ENCODE measurements at regions not wholly inside any gene's neighbourhood (a gene's known extent, or its start where the extent isn't known, plus 50 kb on each side); places are given as distances from the start of the nearest gene placed in this dataset.

DNA sequence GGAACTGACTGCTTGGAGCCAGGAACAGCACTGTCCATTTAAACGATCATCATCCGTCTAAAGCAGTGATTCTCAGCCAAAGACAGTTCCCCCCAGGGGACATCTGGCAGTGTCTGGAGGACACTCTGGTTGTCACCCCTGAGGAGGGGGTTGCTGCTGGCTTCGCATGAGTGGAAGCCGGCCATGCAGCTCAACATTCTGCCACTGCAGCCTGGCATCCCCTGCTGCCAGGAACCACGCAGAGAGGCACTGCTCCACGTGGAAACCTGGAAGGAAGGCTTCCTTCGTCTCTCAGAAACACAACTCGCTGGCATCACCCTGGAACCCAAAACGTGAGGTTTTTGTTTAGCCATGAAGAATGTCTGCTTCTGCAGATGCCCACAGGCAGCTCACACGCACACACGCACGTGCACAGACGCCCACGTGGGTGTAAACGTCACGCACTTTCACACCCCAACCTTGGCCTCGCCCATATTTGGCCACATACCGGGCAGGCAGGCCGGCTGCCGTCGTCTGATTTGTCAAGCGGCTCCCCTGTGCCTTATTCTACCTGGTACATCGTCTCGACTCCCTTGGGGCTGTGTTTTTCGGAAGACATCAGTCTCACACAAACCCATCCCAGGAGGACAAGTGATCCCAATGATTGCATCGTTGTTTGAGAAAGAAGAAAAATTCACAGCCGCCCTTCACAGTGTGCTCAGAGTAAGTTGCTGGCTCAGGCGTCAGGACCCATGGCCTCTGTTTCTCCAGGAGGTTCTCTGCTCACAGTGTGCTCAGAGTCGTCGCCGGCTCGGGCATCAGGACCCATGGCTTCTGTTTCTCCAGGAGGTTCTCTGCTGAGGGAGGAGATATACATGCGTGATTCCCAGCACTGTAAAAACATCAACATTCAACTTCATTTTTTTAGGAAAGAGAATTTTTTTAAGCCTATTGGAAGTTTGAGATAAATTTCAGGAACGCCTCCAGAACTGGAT is 127.2 kb upstream of the PPP2R2D start:
- DNase-seq (ENCODE audit: low read depth in 2 of 2), result no peak

DNA sequence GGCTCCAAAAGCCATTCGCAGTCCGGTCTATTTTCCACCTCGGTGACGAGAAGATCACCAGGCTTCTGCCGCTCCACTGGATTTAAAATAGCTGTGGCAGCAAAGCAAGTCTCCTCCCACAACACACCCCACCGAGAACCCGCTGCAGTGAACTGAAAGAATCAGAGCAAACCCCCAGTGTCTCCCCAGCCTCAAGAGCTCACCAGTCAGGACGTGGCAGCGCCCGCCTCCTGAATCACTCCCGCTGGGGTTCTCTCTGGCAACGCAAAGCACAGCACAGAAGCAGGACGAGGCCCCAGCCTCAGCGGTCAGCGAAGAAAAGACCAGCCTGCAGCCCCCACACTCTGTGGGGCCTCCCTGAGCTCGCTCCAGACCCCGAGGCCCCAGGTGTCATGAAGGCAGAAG is 126.1 kb upstream of the PPP2R2D start:
- no peak for DNase-seq (ENCODE audit: low read depth in 2 of 2)

DNA sequence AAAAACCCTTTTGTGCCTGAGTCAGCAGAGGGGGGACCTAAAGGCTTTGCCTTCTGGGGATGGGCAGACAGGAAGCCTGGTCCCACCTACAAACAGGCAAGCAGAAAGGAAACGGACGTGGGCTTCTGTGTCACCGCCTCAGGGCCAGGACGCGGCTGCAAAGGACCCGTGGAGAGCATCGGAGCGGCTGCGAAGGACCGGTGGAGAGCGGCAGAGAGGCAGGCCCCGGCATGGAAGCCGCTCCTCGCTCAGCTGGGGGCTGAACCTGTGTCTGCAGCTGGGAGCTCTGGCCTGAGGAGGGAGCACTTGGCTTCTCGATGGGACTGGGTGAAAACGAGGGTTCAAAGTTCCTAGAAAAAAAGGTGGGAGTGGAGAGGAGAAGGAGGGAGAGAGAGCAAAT is 125.4 kb upstream of the PPP2R2D start:
- no peak for DNase-seq (ENCODE audit: low read depth in 2 of 2)

DNA sequence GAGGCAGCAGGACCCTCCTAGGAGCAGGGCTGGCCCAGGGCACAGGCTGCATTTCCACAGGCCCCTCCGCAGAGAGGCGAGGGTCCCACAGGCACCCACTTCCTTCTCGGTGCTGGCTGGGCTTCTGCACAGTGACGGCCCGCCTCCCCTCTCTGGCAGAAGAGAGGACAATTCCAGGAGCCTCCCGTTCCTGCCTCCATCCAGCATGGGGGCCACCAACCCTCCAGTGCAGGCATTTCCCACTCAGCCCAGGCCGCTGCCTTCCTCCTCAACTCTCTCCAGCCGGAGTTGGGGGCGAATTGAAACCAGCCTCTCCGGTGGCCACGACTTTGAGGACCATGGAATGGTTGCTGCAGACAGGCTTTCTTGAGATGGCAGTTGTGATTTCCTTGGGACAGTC is 125.0 kb upstream of the PPP2R2D start:
- DNase-seq (ENCODE audit: low read depth in 2 of 2), result no peak

DNA sequence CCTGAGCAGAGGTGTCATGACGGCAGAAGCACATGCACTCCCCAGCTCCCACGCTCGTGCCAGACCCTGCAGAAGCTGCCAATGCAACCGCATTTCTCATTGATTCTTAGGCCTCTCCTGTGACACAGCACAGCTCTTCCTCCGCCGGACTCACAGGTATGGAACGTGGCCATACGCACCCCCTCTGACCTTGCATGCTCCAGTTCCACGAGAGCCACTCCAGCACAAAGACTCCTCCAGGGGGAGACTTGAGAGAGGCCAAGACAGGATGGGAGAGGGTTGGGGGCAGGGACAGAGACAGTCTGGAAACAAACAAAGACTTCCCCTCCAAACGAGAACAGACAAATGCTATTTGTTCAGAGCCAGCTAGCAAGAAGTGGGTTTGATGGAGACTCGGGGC is 124.3 kb upstream of the PPP2R2D start:
- no peak for DNase-seq (ENCODE audit: low read depth in 2 of 2)

DNA sequence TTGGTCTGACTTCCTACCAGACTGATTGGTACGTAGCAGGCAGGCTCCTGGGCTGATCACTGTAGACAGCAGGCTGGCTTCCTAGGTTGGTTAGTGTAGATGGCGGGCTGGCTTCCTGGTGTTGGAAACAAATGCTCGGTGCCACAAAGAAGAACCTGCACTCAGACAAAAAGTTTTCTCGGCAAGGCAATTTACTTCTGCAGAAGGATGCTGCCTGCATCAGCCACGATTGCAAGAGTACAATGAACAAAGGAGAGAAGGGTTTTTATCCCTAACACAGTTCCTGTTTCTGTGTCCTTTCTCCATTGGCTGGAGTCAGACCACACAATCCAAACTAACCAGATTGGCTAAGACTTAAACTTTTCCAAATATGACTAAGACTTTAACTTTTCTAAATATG is 123.6 kb upstream of the PPP2R2D start:
- DNase-seq (ENCODE audit: low read depth in 2 of 2), result no peak

DNA sequence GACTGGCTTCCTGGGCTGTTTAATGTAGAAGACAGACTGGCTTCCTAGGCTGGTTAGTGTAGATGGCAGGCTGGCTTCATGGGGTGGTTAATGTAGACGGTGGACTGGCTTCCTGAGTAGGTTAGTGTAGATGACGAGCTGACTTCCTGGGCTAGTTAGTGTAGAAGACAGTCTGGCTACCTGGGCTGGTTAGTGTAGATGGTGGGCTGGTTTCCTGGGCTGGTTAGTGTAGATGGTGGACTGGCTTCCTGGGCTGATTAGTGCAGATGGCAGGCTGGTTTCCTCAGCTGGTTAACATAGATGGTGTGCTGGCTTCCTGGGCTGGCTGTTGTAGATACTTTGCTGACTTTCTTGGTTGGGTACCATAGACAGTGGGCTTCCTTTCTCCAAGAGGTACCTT is 122.9 kb upstream of the PPP2R2D start:
- no peak for DNase-seq (ENCODE audit: low read depth in 2 of 2)

DNA sequence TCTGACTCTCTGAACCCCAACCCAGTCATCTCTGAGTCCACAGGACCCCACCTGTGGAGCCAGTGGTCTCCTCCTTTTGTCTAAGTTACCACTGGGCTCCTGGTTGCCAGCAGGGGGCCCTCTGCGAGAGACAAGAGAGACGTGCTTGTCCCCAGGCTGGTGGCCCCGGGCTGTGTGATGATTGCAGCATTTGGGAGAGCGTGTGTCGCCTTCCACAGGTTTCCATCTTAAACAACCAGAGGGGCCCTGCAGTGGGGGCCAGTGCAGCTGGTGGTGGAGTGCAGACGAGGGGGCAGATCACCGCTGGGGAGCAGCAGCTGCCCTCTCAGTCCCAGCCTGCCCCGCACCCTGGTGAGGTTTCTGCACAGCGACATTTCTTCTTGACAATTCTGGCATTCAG is 122.4 kb upstream of the PPP2R2D start:
- DNase-seq (ENCODE audit: low read depth in 2 of 2), result no peak

DNA sequence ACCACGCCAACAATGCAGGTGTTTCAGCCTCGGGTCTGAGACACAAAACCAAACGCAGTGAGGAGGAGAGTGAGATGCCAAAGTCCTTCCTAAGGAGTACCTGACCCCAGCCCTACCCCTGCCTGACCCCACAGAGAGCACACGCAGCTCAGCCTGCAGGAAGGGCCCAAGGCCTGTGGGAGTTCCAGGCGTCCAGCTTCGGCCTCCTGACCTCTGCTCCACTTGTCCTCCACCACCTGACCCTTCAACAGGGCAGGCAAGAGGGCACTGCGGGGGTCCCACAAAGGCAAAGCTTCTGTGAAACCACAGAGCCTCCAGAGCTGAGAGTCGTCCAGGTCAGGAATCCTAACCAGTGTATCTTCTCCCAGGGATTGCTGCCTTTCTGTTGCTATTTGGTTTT is 122.0 kb upstream of the PPP2R2D start:
- no peak for DNase-seq (ENCODE audit: low read depth in 2 of 2)

DNA sequence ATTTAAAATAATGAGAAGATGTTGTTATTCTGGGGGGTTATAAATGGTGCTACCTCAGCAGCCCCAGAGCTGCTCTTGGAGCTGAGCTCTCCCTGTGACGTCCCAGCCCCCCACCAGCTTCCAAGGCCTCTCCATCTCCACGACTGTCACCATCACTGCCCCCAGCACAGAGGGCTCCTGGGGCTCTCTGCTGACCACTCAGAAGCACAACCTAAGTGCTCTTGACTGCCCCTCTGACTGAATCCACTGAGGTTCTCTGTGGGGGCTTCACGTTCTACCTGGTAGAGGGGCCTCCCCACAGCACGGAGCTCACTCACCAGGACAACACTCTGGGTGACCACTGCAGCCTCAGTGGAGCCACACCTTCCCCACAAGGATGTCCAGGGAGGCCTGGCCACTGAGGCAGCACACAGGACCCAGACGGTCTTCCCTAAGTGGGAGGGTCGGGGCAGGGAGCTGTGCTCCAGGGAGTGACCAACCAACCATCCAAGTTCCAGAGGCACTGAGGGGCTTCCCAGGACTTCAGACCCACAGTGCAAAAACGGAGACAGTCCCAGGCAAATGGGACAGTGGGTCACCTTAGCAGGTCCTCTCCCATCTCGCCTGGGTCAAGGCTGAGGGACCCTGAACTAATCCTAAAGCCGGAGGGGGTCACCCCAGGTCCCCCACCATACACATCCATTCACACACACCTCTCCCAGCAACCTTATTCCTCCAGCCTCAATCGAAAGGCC is 121.0 kb upstream of the PPP2R2D start:
- DNase-seq (ENCODE audit: low read depth in 2 of 2), result no peak

DNA sequence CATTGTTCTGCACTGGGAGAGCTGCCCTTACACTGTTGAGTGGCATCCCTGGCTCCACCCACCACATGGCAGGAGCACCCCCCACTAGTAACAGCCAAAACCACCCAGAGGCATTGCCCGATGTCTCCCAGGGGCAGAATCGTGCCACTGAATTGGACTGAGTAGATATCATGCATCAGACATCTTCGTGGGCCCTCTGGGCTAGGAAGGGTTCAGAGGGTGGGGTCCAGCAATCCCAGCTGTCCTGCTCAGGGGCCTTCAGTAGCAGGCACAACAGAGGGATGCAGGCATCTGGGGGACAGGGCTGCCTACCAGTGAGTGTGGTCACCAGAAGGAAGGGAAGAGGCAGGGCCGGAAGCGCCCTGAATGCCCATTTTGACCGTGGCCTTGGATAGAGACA is 119.7 kb upstream of the PPP2R2D start:
- no peak for DNase-seq (ENCODE audit: low read depth in 2 of 2)

DNA sequence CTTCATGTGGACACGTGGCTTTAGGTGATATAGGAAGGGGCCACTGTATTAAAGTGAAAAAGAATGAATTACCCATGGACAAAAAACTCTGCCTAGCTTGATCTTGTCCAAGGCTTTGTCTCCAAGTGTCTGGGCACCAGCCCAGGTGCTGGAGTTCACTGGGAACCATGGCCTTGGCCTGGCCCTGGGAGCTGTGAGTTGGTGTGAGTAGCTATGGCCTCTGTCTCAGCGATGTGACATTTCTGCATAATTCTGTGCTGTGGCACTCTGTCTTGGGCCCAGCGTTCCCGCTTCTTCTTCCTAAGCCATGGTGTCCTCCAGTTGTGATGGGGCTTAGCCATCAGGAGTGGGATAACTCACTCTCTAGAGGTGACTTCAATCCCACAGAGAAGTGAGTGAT is 119.0 kb upstream of the PPP2R2D start:
- DNase-seq (ENCODE audit: low read depth in 2 of 2), result no peak

DNA sequence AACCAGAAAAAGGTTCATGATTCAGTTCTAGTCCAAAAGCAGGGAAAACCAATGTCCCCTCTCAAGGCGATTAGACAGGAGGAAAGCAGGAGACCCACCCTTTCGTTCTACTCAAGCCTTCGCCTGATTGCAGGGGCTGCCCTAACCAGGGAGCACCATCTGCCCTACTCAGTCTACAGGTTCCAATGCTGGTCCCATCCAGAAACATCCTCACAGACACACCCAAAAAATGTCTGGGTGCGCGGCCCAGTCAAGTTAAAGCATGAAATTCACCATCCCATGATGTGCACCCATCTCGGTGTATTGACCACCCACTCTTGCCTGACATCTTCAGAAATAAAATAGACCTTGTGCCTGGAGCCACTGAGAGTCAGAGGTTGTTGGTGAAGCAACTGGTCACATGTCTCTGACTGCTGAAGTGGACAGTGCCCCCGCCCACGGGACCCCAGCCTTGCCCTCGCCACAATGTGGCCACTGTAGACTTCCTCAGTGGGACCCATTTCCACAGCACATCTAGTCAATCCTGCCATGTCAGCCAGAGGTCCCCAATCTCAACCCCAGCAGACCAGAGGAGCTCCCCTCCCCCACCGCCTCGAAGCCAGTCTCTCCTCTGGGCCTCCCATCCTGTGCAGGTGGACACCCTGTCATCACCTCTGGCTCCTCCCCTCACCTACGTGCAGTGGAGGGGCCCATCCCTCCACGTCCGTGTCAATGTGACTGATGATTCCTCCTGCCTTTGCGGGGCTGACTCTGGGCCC is 116.3 kb upstream of the PPP2R2D start:
- DNase-seq (ENCODE audit: low read depth in 2 of 2), result no peak

DNA sequence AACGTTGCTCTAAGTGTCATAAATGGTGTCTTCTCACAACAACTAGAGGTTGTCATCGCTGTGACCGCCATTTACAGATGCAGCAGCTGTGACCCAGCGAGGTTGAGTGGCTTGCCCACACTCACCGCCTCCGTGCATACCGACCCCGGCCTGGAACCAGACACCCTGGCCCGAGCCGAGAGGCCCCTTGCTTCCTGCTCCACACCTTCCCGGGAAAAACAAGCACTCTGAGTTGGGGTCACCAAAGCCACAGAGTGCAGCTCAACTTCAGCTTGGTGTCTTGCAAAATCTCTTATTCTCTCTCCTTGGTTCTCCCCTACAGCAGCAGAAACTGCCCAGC is 115.7 kb upstream of the PPP2R2D start:
- DNase-seq (ENCODE audit: low read depth in 2 of 2), result no peak

DNA sequence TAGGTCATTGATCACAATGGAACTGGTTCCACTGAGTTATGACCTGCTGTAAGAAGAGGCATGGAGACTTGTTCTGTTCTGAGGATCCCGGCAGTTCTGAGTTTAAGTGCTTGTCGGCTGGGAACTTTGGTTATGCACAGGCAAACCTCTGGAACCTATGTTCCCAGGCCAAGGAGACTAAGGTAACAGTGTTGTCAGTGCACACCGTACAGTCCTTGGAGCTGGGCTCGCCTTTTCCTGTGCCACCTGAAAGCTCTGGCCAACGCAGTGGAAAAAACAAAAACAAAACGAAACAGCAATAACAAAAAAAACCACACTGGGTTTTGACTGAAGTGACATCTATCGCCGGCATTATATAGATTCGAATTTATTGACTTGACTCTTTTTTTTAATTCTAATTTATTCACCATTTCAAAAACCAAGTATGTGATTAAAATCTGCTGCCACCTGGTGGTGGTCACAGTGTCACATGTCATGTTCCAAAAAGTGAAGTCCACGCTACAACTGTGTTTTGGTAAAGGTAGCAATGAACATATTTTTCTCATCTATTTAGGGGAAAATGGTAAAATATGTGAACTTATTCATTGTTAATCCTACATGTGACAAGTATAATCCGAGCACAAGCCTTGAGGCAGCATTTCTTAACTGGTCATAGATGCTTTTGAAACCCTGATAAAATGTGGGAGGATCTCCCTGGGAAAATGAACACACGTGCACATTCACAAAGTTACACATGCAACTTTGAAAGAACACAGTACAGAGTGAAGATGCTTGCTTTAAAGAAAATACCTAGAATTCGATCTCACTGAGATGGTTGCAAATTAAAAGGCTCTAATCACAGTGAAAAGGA is 113.8 kb upstream of the PPP2R2D start:
- peak in 1 of 2 donors; percentile 5 for DNase-seq (ENCODE audit: low read depth in 2 of 2)

DNA sequence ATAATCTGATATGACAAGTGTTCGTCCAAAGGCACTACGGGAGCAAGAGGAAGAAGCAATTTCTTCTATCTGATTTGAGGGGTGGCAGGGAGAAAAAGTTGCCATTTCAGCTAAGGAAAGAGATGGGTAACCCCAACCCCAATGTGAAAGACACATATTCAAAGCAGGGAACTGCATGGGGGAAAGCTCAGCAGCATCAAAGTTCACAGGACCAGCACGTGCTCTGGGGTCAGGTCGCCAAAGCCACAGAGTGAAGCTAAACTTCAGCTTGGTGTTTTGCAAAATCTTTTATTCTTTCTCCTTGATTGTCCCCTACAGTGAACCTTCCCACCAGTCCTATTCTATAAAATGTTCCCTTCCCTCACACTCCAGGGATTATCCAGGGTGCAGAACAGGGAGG is 112.8 kb upstream of the PPP2R2D start:
- DNase-seq (ENCODE audit: low read depth in 2 of 2), result no peak

DNA sequence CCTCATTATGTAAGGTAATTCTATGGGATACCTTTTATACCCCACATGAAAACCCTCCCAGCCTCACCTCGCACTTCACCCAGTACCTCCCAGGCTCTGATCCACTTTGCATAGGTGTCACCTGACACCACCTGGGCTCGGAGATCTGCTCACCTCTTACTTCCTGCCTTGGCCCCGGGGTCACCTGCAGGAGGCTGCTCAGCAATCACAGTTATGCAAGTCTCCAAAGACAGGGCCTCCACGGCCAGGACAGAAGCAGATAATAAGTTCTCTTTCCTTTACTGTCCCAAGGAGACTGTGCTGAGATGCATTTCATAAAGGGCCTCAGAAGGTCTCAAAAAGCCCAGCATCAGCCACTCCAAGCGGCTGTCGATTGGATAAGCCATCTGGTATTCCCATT is 112.4 kb upstream of the PPP2R2D start:
- DNase-seq (ENCODE audit: low read depth in 2 of 2), result no peak

DNA sequence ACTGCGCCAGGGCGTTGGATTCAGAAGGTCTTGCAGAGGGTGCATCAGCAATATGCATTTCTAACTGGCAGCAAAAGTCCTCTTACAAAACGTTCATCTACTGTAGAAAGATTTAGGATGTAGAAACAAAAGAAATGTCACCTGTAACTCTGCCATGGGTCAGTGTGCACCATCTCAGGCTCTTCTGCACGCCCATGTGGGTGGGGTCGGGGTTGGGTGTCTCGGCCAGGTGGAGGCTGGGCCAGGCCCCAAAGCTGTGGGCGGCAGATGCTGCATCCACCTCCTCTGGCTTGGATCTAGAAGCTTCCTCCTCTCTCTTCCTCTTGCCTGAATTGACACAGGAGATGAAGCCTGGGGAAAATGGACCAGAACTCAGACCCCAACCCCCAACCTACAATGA is 111.3 kb upstream of the PPP2R2D start:
- no peak for DNase-seq (ENCODE audit: low read depth in 2 of 2)

DNA sequence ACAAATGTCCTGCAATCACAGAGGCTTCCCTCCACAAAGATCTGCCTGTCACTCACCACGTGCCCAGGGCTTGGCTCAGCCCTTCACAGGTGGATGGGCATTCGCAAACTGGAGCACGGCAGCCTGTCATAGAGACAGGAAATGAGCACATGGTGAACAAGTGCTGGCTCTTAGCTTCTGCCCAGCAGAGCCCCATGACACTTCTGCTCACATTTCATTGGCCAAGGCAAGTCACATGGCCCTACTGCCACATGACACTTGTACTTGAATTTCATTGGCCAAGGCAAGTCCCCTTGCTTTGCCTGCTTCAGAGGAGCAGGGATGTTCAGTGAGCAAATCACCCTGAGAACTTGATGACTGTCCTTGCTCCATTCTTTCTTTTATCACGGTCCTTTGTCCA is 110.8 kb upstream of the PPP2R2D start:
- peak; percentile 28 to 46 for DNase-seq (ENCODE audit: low read depth in 2 of 2)

DNA sequence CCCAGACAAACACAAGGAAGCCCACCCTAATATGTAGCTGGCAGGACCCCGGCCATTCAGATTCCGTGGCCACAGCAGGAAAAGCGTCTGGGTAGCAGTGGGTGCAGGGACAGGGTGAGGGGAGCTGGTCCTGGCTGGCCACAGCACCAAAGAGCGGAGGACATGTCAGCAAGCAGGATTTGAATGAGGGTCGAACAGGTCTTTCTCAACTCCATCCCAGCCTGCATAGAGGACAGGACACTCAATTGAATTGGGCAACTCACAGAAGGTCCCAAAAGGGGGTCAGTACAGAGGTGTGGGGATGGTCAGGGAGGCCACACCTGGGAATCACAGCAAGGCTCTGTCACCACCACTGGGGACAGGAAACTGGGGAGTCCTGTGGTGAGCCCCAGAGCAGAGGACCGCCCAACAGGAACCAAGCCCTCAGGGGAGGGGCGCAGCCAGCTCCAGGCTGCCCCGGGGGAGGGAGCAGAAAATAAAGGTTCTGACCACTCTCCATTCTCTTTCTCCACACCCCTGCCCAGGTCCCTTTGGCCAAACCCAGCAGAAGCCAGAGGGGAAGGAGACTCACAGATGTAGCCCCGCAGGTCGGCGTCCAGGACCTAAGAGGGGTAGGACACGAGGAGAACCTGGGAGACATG is 108.7 kb upstream of the PPP2R2D start:
- no peak for DNase-seq (ENCODE audit: low read depth in 2 of 2)

DNA sequence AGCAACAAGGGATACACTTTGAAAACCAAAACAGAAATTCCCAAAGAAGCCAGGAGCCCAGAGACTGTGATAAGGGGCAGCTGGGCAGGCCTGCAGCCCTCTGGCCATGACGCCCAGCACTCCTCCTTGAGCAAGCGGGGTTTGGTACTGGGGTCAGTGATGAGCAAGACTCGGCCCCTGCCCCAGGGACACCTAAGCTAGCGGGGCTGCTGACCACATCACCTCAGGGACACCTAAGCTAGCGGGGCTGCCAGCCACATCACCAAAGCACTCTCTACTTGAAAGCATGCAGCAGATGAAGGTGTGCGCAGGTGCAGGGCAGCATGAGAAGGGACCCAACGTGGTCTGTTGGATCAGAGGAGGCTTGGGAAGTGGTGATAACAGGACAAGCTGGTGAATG is 108.0 kb upstream of the PPP2R2D start:
- no peak for DNase-seq (ENCODE audit: low read depth in 2 of 2)
